ENCODE measurements at regions not wholly inside any gene's neighbourhood (a gene's known extent, or its start where the extent isn't known, plus 50 kb on each side); places are given as distances from the start of the nearest gene placed in this dataset.

DNA sequence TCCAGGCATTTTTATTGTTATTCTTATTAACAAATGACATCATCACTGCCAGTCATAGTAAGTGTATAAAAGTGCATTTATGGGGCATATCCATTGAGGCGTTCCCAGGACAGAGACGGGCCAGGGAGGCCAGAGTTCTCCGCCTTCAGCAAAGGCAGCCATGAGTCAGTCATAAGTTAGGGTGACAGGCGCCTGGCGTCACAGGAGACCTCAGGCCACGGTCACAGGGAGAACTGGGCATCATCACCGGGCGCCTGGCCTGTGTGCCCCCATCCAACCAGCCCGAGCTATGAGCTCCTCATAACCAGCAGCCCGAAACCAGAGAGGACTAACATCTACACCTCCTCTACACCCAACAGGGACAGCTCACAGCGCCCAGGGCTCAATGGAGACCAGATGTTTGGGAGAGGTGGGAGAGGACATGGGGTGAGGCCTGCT is 259.2 kb downstream of the DLL1 start:
- WGBS (ENCODE audit: insufficient coverage): 81% methylated on average over 6 of the region's 11 CpGs

DNA sequence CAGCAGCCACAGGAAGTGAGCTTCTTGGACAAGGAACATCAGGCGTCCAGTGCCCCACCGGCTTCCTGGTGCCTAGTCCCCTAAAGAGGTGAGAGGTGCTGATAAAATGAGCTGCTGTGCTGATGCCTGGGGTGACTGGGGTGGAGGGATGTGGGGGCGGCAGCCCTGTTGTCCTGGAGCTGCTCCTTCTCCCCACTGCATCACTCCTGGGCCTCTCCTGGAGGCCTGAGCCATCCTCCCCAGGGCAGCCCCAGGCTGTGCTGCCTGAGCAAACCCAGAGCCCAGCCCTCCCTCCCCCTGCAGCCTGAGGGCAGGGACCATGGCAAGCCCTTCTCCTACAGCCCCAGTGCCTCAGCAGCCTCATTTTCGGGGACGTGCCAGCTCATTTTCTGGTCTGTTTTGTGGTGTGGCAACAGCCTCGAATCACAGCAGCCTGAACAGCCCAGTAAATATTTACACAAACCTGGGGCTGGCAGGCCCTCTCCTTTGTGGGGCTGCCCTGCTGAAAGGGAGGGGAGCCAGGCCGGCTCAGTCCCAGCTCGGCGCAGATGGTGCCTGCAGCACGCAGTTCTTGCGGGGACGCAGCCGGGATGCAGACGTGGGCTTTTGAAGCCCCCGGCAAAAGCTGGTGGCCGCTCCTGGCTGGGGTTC is 259.9 kb downstream of the DLL1 start:
- no peaks in the 10 kb centered on the region for H4K20me1 ChIP-seq (ENCODE audit: insufficient read depth, low read length)
- H3K4me1 ChIP-seq (ENCODE audit: control insufficient read depth in 1 of 2, insufficient read depth in 2 of 2, low read length in 2 of 2): no peaks in the 10 kb centered on the region
- Mint-ChIP-seq H3K4me1 (peaks cover under 1% of the 10 kb centered on the region), H3K27ac (peak overlapping the region in 1 of 7 donors; percentile 35), H3K9me3 (peaks cover 5 to 18% (median 14%) of the 10 kb centered on the region in 7 donors), H3K4me3 (no peak overlapping the region), H3K27me3 (ENCODE audit: low read depth in 3 of 3) (peaks cover 3 to 12% (median 5%) of the 10 kb centered on the region in 3 donors), H3K36me3 (peaks cover 1 to 3% of the 10 kb centered on the region in 2 donors)
- no peaks in the 10 kb centered on the region for H3K79me2 ChIP-seq (ENCODE audit: insufficient read depth, low read length)
- no peak overlapping the region for H3K4me3 ChIP-seq (replicated peaks in 1 of 3; ENCODE audit: low read depth in 2 of 3, low read length in 3 of 3)
- DNase-seq: no peak
- no peak overlapping the region for H3K9ac ChIP-seq (ENCODE audit: insufficient read depth, low read length, poor library complexity, severe bottlenecking)
- H2AFZ ChIP-seq (ENCODE audit: insufficient read depth, low read depth, low read length, poor library complexity, severe bottlenecking): no peak overlapping the region
- TF ChIP-seq, protein P1, sequence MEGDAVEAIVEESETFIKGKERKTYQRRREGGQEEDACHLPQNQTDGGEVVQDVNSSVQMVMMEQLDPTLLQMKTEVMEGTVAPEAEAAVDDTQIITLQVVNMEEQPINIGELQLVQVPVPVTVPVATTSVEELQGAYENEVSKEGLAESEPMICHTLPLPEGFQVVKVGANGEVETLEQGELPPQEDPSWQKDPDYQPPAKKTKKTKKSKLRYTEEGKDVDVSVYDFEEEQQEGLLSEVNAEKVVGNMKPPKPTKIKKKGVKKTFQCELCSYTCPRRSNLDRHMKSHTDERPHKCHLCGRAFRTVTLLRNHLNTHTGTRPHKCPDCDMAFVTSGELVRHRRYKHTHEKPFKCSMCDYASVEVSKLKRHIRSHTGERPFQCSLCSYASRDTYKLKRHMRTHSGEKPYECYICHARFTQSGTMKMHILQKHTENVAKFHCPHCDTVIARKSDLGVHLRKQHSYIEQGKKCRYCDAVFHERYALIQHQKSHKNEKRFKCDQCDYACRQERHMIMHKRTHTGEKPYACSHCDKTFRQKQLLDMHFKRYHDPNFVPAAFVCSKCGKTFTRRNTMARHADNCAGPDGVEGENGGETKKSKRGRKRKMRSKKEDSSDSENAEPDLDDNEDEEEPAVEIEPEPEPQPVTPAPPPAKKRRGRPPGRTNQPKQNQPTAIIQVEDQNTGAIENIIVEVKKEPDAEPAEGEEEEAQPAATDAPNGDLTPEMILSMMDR (IDR thresholded peaks at IDR 0.05): no peak
- peaks cover 0 to 13% of the 10 kb centered on the region in 2 donors for H3K9me3 ChIP-seq (replicated peaks in 1 of 2; ENCODE audit: control insufficient read depth in 1 of 2, insufficient read depth in 1 of 2, low read length in 2 of 2)
- H3K27me3 ChIP-seq (ENCODE audit: control insufficient read depth in 2 of 2, insufficient read depth in 2 of 2, low read length in 2 of 2): no peaks in the 10 kb centered on the region
- WGBS (ENCODE audit: insufficient coverage): 95% methylated on average over 10 of the region's 16 CpGs
- intact Hi-C loops (cut with micrococcal nuclease): loop anchor here in 1 of 2 donors (10.0 kb wide), 1 partner anchor 54 kb away; no protein-coding TSS in a partner anchor
- H3K4me2 ChIP-seq (replicated peaks; ENCODE audit: extremely low read depth, low read length, poor library complexity, severe bottlenecking): no peak overlapping the region
- no peak overlapping the region for H3K27ac ChIP-seq (ENCODE audit: low read depth in 1 of 2, low read length in 2 of 2)
- no peaks in the 10 kb centered on the region for H3K36me3 ChIP-seq (replicated peaks in 1 of 2; ENCODE audit: control insufficient read depth in 1 of 2, insufficient read depth in 2 of 2, low read length in 2 of 2)

More for the DNA sequence above, 259.2 kb downstream of the DLL1 start:
- Histone ChIP-seq H3K4me3 (replicated peaks in 1 of 3; ENCODE audit: low read depth in 2 of 3, low read length in 3 of 3) (no peak overlapping the region), H3K9me3 (replicated peaks in 1 of 2; ENCODE audit: control insufficient read depth in 1 of 2, insufficient read depth in 1 of 2, low read length in 2 of 2) (peaks cover 0 to 13% of the 10 kb centered on the region in 2 donors), H3K4me1 (ENCODE audit: control insufficient read depth in 1 of 2, insufficient read depth in 2 of 2, low read length in 2 of 2) (peaks cover 4% of the 10 kb centered on the region in 2 donors), H3K27ac (ENCODE audit: low read depth in 1 of 2, low read length in 2 of 2) (no peak overlapping the region), H3K79me2 (ENCODE audit: insufficient read depth, low read length) (no peaks in the 10 kb centered on the region), H3K27me3 (ENCODE audit: control insufficient read depth in 2 of 2, insufficient read depth in 2 of 2, low read length in 2 of 2) (no peaks in the 10 kb centered on the region), H3K4me2 (replicated peaks; ENCODE audit: extremely low read depth, low read length, poor library complexity, severe bottlenecking) (no peak overlapping the region), H3K9ac (ENCODE audit: insufficient read depth, low read length, poor library complexity, severe bottlenecking) (no peak overlapping the region), H4K20me1 (ENCODE audit: insufficient read depth, low read length) (no peaks in the 10 kb centered on the region), H2AFZ (ENCODE audit: insufficient read depth, low read depth, low read length, poor library complexity, severe bottlenecking) (no peak overlapping the region), H3K36me3 (replicated peaks in 1 of 2; ENCODE audit: control insufficient read depth in 1 of 2, insufficient read depth in 2 of 2, low read length in 2 of 2) (no peaks in the 10 kb centered on the region)
- Mint-ChIP-seq H3K27me3 (ENCODE audit: low read depth in 3 of 3) (peaks cover 3 to 12% (median 5%) of the 10 kb centered on the region in 3 donors), H3K9me3 (peaks cover 5 to 18% (median 14%) of the 10 kb centered on the region in 7 donors), H3K36me3 (peaks cover 1 to 3% of the 10 kb centered on the region in 2 donors), H3K4me3 (no peak overlapping the region), H3K27ac (peak overlapping the region in 1 of 7 donors; percentile 45), H3K4me1 (peaks cover 8% of the 10 kb centered on the region)
- intact Hi-C loops (cut with micrococcal nuclease): loop anchor here in 1 of 2 donors (10.0 kb wide), 1 partner anchor 53 kb away; no protein-coding TSS in a partner anchor
- DNase-seq: no peak
- TF ChIP-seq, protein P1 (IDR thresholded peaks at IDR 0.05): no peak

Measured in CD14-positive monocyte (primary cell).